Bronchial epithelial cell (primary cell): ENCODE measurements at regions not wholly inside any gene's neighbourhood (a gene's known extent, or its start where the extent isn't known, plus 50 kb on each side); places are given as distances from the start of the nearest gene placed in this dataset.

ENCODE experiments used
- DNase-seq: peaks from one replicate; pipeline ENCODE4 v3.0.0-alpha.2; 2010; ENCODE audit warnings: low read depth
- FAIRE-seq: peaks from 2 replicates; lab custom pipeline; 2011; peaks lifted over from hg19 to GRCh38; lab: Jason Lieb, UNC
- H3K27me3 ChIP-seq: 2 replicates; pipeline ENCODE4 v1.5.1; 2011; ENCODE audit warnings: low read length; ENCODE audit not compliant: control insufficient read depth, insufficient read depth
- H3K36me3 ChIP-seq: 2 replicates; pipeline ENCODE4 v1.5.1; 2011; ENCODE audit warnings: low read length; ENCODE audit not compliant: control insufficient read depth, insufficient read depth
- H3K4me3 ChIP-seq: 2 replicates; pipeline ENCODE4 v1.5.1; 2011; ENCODE audit warnings: mild to moderate bottlenecking, low read depth, low read length, control low read depth
- TF ChIP-seq, protein P1 (sequence below): IDR thresholded peaks from 2 replicates; pipeline ENCODE4 v1.5.1; 2011; ENCODE audit warnings: mild to moderate bottlenecking, moderate library complexity, low read length, control low read depth, inconsistent platforms; ENCODE audit not compliant: insufficient read depth, severe bottlenecking

DNA sequence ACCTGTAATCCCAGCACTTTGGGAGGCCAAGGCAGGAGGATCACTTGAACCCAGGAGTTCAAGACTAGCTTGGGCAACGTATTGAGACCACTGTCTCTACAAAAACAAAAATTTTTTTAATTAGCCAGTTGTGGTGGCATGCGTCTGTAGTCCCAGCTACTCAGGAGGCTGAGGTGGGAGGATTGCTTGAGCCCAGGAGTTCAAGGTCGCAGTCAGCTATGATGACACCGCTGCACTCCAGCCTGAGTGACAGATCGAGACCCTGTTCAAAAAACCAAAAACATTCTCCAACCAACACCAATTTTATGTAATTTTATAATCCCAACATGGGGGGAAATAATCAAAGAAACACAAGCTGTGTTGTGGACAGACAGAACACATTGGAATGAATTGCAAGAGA, 54.6 kb upstream of the TNRC6A start:
- no peak overlapping the region for H3K4me3 ChIP-seq
- no peaks in the 10 kb centered on the region for H3K36me3 ChIP-seq
- H3K27me3 ChIP-seq: peaks cover 2% of the 10 kb centered on the region
- FAIRE-seq (no peak), DNase-seq (no peak)
- TF ChIP-seq, protein P1, sequence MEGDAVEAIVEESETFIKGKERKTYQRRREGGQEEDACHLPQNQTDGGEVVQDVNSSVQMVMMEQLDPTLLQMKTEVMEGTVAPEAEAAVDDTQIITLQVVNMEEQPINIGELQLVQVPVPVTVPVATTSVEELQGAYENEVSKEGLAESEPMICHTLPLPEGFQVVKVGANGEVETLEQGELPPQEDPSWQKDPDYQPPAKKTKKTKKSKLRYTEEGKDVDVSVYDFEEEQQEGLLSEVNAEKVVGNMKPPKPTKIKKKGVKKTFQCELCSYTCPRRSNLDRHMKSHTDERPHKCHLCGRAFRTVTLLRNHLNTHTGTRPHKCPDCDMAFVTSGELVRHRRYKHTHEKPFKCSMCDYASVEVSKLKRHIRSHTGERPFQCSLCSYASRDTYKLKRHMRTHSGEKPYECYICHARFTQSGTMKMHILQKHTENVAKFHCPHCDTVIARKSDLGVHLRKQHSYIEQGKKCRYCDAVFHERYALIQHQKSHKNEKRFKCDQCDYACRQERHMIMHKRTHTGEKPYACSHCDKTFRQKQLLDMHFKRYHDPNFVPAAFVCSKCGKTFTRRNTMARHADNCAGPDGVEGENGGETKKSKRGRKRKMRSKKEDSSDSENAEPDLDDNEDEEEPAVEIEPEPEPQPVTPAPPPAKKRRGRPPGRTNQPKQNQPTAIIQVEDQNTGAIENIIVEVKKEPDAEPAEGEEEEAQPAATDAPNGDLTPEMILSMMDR: no peak

DNA sequence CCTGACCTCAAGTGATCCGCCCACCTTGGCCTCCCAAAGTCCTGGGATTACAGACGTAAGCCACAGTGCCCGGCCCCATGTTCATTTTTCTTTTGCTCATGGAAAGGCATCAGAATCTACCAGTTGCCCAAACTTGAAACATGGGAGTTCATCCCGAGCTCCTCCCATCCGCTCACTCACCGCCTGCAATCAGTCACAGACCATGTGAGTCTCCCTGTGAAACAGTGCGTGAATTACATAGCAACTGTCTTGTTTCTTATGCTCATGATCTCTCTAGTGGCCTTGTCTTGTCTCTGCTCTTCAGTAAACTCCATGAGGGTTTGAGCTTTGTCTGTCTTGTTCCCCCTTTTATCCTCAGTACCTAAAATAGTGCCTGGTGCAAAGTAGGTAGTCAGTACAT, 52.1 kb upstream of the TNRC6A start:
- DNase-seq (no peak), FAIRE-seq (peak; percentile 32)
- H3K27me3 ChIP-seq: no peaks in the 10 kb centered on the region
- H3K4me3 ChIP-seq: no peak overlapping the region
- TF ChIP-seq, protein P1: no peak
- H3K36me3 ChIP-seq: no peaks in the 10 kb centered on the region
